Activated B cell treated with CpG ODN at 0.5 μM for 24 hours (primary cell): ENCODE measurements at regions not wholly inside any gene's neighbourhood (a gene's known extent, or its start where the extent isn't known, plus 50 kb on each side); places are given as distances from the start of the nearest gene placed in this dataset.

Experiments
- ATAC-seq: fragments of 200-7000 bp; cut with Tn5 transposase; one replicate; pipeline ENCODE4 v1.10.0; 2021; ENCODE audit warnings: low read depth, mild to moderate bottlenecking, moderate library complexity
- CTCF ChIA-PET: fragments of 350-600 bp; sonication (Branson Sonifier 250); formaldehyde crosslinking; loops from one replicate; lab custom pipeline; 2021; ENCODE audit warnings: antibody characterized with exemption; lab: Charles Lee
- POLR2A ChIA-PET: fragments of 350-600 bp; sonication (Branson Sonifier 250); formaldehyde crosslinking; loops from one replicate; lab custom pipeline; 2021; ENCODE audit warnings: antibody characterized with exemption; lab: Charles Lee
- DNase-seq: peaks from one replicate; pipeline ENCODE4 v3.0.0; 2022
- H3K27ac Mint-ChIP-seq: one replicate; pipeline ENCODE4 v1.8.0; 2020; ENCODE audit warnings: mixed read lengths
- H3K27me3 Mint-ChIP-seq: one replicate; pipeline ENCODE4 v1.8.0; 2021; ENCODE audit warnings: mixed read lengths
- H3K36me3 Mint-ChIP-seq: one replicate; pipeline ENCODE4 v1.8.0; 2021; ENCODE audit warnings: low read depth, mixed read lengths
- H3K4me1 Mint-ChIP-seq: one replicate; pipeline ENCODE4 v1.8.0; 2021; ENCODE audit warnings: mixed read lengths
- H3K4me3 Mint-ChIP-seq: one replicate; pipeline ENCODE4 v1.8.0; 2020; ENCODE audit warnings: mild to moderate bottlenecking, mixed read lengths
- H3K9me3 Mint-ChIP-seq: one replicate; pipeline ENCODE4 v1.8.0; 2020; ENCODE audit warnings: mixed read lengths
- intact Hi-C: fragments of 100-400 bp; cut with micrococcal nuclease; formaldehyde crosslinking; loops from one replicate; pipeline ENCODE4 v1.15.1; 2024
- TF ChIP-seq, protein P1 (sequence below): fragments of 200-600 bp; IDR thresholded peaks from one replicate; pipeline ENCODE4 v1.8.0; 2022; ENCODE audit warnings: antibody characterized with exemption, mild to moderate bottlenecking

DNA sequence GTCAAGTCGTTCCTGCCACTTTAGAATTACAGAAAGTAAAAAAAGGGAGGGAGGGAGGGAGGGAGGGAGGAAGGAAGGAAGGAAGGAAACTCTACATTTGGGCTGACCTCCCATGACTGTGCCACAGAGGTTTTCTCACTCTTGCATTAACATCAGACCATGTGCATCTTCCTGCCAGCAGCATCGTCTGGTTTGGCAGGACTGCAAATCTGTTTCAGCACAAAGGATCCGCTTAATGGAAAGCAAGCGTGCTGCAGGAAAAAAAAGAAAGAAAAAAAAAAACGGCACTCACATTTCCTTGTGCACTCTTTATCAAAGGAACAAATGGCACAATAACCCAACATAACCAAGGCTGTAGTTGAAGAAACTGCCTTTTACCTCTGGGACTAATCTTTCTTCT lies 148.8 kb upstream of the HES1 start:
- CTCF ChIA-PET, result no interaction called here
- Mint-ChIP-seq H3K36me3 (no peaks in the 10 kb centered on the region), H3K9me3 (peaks cover 2% of the 10 kb centered on the region), H3K4me3 (no peak overlapping the region), H3K27me3 (peaks cover 12% of the 10 kb centered on the region), H3K27ac (no peak overlapping the region), H3K4me1 (no peaks in the 10 kb centered on the region)
- no peak for ATAC-seq
- no peak for DNase-seq
- POLR2A ChIA-PET, result no interaction called here
- TF ChIP-seq, protein P1, sequence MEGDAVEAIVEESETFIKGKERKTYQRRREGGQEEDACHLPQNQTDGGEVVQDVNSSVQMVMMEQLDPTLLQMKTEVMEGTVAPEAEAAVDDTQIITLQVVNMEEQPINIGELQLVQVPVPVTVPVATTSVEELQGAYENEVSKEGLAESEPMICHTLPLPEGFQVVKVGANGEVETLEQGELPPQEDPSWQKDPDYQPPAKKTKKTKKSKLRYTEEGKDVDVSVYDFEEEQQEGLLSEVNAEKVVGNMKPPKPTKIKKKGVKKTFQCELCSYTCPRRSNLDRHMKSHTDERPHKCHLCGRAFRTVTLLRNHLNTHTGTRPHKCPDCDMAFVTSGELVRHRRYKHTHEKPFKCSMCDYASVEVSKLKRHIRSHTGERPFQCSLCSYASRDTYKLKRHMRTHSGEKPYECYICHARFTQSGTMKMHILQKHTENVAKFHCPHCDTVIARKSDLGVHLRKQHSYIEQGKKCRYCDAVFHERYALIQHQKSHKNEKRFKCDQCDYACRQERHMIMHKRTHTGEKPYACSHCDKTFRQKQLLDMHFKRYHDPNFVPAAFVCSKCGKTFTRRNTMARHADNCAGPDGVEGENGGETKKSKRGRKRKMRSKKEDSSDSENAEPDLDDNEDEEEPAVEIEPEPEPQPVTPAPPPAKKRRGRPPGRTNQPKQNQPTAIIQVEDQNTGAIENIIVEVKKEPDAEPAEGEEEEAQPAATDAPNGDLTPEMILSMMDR, result no peak
- intact Hi-C loops, result no loop called here

DNA sequence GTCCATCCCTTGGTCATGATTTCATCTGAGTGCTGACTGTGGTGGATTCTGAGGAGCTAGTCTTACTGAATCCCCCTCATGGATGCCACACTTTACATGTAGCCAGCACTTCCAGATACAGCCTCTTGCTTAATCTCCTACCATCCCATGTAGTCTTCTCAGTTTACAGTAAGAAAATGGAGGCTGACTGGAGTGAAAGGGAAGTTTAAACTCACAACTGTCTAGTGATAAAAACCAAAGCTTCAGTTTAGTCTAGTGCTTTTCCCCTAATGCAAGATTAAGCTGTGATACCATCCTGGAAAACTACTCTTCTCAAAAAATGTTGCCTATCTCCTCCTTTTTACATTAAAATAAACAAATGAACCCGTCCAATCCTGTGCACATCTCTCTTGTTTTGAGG lies 146.8 kb upstream of the HES1 start:
- H3K9me3 Mint-ChIP-seq, result peaks cover 2% of the 10 kb centered on the region
- intact Hi-C loops, result no loop called here
- DNase-seq, result no peak
- TF ChIP-seq, protein P1, result no peak
- no peak overlapping the region for H3K27ac Mint-ChIP-seq
- H3K36me3 Mint-ChIP-seq, result no peaks in the 10 kb centered on the region
- ATAC-seq, result no peak
- ChIA-PET POLR2A (no interaction called here), CTCF (interaction anchor here (1.3 kb wide), 1 partner anchor 18 kb away, joined by 5 read pairs; no protein-coding TSS in a partner anchor)
- no peak overlapping the region for H3K4me3 Mint-ChIP-seq
- H3K27me3 Mint-ChIP-seq, result peaks cover 12% of the 10 kb centered on the region
- no peaks in the 10 kb centered on the region for H3K4me1 Mint-ChIP-seq

DNA sequence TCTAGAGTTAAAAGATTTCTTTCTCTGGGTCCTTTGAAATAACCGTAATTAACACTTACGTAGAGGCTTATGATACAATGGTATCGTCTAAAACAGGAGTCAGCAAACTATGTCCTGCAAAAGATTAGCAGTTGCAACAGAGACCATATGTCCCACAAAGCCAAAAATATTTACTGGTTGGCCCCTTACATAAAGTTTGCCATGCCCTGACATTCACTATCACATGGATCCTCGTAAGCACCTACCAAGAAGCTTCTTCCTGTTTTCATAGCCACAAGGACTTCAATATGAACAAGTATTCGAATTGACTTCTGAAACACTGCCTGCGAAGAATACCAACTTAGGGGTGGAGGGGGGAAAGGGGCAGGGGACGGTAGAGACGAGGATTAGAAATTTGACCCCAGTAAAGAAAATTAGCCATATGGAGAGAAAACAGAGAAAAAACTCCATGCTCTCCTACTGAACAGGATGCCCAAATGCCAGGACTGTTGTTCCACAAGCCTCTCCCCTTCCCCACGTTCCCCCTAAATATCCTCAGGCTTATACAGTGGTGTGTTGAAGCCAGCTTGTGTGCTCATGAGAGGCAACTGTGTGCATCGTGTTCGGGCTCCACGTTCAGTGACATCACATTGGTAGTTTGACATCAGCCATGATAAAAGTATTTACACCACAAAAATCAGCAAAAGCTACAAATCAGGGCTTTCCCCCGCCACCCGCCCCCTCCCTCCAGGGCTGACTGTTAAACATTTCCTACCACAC lies 144.1 kb upstream of the HES1 start:
- POLR2A ChIA-PET, result interaction anchor here (0.9 to 1.5 kb wide), 3 partner anchors 12 to 277 kb away, joined by 3 to 8 read pairs (median 3); no protein-coding TSS in a partner anchor
- Mint-ChIP-seq H3K36me3 (no peaks in the 10 kb centered on the region), H3K4me3 (no peak overlapping the region)

DNA sequence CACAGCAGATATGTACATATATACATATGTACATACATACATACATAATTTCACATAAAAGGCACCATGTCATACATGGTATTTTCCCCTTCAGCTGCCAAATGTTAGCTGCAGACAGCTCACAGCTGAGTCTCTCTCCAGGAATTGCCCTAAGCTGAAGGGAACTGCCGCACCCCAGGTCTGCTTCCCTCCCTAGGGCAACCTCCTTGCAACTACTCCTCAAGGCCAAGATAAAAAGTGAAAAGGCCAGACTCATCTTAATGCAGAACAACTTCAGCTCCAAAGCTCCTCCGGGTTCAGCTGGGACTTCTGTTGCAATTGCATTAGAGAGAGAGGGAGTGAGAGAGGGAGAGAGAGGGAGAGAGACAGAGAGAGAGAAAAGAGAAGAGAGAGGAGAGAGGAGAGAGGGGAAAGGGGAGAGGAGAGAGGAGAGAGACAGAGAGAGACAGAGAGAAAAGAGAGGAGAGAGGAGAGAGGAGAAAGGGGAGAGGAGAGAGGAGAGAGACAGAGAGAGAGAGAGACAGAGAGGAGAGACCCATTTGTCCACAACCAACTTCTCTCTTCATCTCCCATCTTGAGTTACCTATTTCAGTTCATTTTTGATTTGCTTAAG lies 143.4 kb upstream of the HES1 start:
- CTCF ChIA-PET, result interaction anchor here (1.0 kb wide), 1 partner anchor 22 kb away, joined by 3 read pairs; no protein-coding TSS in a partner anchor
- Mint-ChIP-seq H3K27ac (no peak overlapping the region), H3K4me1 (no peaks in the 10 kb centered on the region), H3K36me3 (no peaks in the 10 kb centered on the region), H3K4me3 (no peak overlapping the region), H3K9me3 (peaks cover 2% of the 10 kb centered on the region), H3K27me3 (peaks cover 9% of the 10 kb centered on the region)
- ATAC-seq (no peak), DNase-seq (no peak)
- TF ChIP-seq, protein P1, result no peak
- POLR2A ChIA-PET, result interaction anchor here (0.9 to 1.4 kb wide), 2 partner anchors 11 to 277 kb away, joined by 3 to 8 read pairs; no protein-coding TSS in a partner anchor
- intact Hi-C loops, result no loop called here

More for the DNA sequence above, 144.1 kb upstream of the HES1 start:
- CTCF ChIA-PET, result no interaction called here
- no peak overlapping the region for H3K27ac Mint-ChIP-seq
- intact Hi-C loops, result no loop called here
- H3K4me1 Mint-ChIP-seq, result no peaks in the 10 kb centered on the region
- H3K27me3 Mint-ChIP-seq, result peaks cover 9% of the 10 kb centered on the region
- ATAC-seq (no peak), DNase-seq (no peak)
- TF ChIP-seq, protein P1, result no peak
- H3K9me3 Mint-ChIP-seq, result peaks cover 2% of the 10 kb centered on the region

DNA sequence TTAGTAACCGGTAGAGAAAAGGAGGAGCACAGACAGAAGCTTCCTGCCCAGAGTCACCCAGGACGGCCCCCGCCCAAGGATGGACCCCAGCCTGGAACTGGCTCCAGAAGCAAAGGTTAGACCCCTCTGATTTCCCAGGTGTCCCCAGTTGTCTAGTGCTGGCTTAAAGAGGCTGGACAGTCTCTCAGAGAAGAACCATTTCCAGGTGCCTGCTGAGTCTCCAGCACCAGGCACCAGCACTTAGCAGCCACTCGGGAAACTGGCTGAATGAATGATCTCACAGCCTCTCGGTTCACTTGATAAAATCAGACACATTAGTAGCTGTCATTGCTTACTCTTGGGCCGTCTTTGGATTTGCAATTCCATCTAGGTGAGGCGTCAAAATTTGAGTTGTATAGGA lies 139.7 kb upstream of the HES1 start:
- Mint-ChIP-seq H3K4me1 (peaks cover 5% of the 10 kb centered on the region), H3K9me3 (no peaks in the 10 kb centered on the region), H3K4me3 (no peak overlapping the region), H3K36me3 (no peaks in the 10 kb centered on the region), H3K27me3 (peaks cover 18% of the 10 kb centered on the region), H3K27ac (no peak overlapping the region)
- intact Hi-C loops, result no loop called here
- DNase-seq (no peak), ATAC-seq (no peak)
- ChIA-PET CTCF (no interaction called here), POLR2A (no interaction called here)
- TF ChIP-seq, protein P1, result no peak
